Islet precursor cell (in vitro differentiated cells): ENCODE measurements at regions not wholly inside any gene's neighbourhood (a gene's known extent, or its start where the extent isn't known, plus 50 kb on each side); places are given as distances from the start of the nearest gene placed in this dataset.
A peak's percentile ranks its signal among the peaks of the same experiment; 100 is the strongest.
"Not testable (repeated sequence)": the region's sequence is repeated elsewhere in the genome, so short reads cannot be mapped to it uniquely, and the experiment has no call there.

Experiments used
- DNase-seq: peaks from one replicate; pipeline ENCODE4 v3.0.0-alpha.2; 2018

DNA sequence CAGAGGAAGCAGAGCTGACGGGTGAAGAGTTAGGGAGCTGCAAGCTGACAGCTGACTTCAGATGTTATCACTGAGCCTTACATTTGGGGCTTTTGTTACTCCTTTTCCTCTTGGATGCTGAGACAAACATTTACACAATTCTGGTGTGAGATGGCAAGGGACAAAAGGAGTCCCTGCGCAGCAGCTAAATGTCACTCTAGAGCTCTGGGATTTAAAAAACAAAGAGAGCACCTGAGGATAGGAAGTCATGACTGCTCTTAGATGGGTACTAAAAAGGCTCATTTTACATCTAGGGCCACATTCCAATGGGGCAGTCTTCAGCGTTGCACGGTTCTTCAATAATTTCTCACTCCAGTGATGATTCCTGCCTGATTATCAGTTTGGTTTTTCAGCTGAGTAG lies 204.5 kb downstream of the RAB38 start:
- no peak for DNase-seq

- DNase-seq: no peak
Measured at GRCh38 chr11:87967459-87967858, 207.8 kb downstream of the RAB38 start.

- DNase-seq: no peak
Measured at GRCh38 chr11:87966694-87967093, 208.5 kb downstream of the RAB38 start.

DNA sequence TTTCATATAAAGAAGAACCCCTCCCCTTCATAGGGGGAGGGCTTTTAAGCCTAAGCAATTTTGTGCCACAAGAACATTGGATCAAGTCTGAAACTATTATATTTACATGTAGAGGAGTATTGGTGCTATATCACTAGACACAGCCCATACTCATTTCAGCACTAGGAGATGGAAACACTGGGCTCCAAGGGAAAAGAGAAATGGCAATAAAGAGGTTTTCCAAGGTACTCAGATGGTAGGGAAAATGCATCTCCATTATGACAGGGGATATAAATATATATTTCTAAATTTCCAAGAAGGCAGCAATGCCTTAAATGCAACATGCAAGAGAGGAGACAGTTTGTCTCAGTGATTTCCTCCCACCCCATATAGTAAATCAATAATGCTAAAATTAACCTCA lies 209.0 kb downstream of the RAB38 start:
- DNase-seq: no peak

DNA sequence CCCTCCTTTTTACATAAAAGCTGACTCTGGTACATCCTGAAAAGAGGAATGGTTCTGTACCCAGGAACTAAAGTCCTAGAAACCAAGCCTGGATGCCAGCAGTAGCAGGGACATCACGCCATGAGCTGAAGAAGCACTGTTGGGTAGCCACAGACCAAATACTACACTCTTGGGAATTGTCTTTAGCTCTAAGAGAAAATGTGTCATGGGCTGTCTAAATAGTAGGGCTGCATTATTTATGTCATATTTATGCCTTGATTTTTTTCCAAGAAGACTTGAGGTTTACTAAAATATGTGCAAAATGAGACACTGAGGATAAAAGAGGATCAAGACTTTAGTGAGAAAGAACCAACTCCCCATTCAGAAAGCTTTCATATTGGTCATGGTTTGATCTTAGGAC lies 213.6 kb downstream of the RAB38 start:
- DNase-seq: no peak

DNA sequence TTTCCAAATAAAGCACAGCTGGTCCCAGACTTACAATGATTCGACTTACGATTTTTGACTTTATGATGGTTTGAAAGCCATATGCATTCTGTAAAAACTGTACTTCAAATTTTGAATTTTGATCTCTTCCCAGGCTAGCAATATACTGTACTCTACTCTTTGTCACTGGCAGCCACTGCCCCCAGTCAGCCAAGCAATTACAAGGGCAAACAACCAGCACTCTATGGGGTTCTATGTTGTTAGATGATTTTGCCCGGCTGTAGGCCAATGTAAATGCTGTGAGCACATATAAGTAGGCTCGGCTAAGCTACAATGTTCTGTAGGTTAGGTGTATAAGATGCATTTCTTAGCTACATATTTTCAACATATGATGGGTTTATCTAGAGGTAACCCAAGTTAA lies 217.3 kb downstream of the RAB38 start:
- no peak for DNase-seq

DNA sequence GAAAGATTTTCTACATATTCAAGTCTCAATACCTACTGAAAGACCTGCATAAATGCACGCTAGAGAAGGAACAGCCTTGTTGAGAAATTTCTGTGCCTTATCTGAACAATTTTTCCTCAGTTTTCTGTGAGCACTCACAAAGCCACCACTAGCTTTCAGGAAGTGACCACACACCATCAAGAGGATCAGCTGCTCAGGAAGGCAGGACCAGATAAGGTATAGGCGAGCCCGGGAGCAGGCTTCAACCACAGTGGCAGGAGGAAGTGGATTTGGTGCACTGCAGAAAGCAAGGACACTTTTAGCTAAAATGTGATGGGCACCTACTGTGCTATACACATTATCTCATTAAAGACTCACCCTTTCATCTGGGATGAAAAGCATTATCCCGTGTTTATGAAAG lies 220.8 kb downstream of the RAB38 start:
- no peak for DNase-seq

DNA sequence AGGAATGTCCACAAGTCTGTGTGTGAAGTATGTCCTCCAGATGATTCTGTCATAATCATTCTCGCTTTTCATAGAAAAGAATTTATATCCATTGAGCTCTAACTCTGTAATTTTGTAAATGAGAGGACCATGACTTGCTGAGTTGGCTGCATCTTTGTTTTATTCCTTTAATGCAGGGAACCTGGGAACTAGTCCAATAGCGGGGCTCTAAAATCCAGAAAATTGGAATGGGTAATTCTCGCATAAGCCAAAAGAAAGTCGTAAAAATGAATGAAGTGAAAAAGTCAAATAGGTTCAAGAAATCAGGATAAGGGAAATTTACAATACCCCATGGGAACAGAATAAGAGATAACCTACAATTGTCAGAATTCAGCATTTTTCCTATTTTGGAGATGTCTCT lies 232.5 kb downstream of the RAB38 start:
- no peak for DNase-seq

DNA sequence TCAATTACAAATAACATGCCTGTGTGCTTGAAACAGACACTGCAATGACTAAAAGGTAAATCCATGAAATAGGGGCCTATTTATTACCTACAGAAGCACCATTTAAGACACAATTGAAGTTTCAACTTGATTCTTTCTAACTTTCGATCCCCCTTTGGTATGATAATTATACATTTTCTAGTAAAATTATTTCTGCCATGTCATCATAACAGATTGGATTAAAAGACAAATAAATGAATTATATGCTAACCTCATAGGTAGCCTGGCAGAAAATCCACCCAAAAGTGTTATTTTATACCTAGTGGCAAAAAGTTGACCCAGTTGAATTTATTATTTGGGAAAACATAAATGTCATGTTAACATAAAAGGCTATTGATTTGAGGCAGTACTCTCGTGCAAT lies 241.1 kb downstream of the RAB38 start:
- no peak for DNase-seq

DNA sequence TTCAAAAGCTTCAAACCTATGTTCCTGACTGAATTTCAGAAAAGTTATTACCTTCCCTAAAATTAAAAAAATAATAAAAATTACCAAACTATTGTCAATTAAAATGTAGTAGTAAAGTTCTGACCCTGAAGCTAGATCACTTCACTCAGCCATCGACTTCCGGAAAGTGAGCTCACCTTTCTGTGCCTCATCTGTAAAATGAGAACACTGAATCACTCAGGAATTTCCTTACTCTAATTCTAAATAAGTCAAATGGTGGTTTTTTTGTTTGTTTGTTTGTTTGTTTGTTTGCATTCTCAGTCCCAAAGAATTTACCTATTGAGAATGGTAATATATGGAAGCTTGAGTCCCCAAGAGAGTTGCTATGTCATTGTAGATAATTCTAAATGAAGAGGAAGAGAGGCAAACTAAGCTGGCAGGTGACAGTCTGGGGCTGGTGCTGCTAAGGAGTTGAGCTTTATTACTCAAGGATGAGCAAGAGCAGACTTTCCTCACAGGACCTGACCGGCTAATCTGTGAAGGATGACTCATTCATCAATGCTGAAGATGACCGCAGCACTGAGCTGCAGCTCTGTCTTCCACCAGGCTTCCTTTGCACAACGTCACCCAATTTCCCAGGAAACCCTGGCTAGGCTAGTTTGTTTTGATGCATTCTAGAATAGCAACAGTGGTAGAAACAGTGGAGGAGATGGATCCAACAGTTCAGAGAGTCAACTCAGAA lies 248.8 kb downstream of the RAB38 start:
- peak; percentile 93 for DNase-seq

DNA sequence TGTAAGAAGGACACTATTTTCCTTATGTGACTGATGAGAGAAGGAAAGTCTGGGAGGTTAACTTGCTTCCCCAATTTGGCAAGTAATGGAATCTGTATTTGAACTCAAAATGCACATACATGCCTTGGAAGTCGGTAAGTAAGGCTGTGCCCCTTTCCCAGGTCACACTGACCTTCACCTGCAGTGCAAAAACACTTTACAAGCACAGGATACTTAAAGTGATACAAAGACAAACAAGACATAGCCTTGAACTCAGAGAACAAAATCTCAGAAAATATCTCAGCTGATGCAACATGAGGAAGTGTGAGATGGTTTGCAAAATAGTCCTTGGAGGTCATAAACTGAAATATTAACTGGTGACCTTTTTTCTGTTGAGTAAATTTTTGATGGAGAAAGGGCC lies 251.1 kb downstream of the RAB38 start:
- no peak for DNase-seq

GRCh38 chr11:87917111-87917510 lies 258.1 kb downstream of the RAB38 start:
- no peak for DNase-seq

GRCh38 chr11:87909178-87909577 lies 266.1 kb downstream of the RAB38 start:
- no peak for DNase-seq

DNA sequence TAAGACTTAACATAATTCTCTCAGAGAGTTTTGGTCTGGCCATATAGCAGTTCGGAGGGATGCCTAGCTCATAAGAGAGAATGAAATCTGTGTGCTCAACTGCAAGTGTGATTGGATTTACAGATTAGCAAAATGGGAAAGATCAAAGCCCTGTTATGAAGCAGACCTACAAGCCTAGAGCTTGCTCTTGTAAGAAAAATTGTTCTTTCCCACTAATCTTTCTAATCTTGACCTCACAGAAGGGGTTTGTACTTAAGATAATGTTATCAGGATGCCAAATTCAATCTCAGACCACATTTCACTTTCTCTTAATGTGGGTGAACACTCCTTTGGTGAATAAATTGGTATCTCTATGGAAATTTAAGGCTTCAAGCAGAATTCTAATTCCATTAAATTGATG lies 267.2 kb downstream of the RAB38 start:
- DNase-seq: no peak

DNA sequence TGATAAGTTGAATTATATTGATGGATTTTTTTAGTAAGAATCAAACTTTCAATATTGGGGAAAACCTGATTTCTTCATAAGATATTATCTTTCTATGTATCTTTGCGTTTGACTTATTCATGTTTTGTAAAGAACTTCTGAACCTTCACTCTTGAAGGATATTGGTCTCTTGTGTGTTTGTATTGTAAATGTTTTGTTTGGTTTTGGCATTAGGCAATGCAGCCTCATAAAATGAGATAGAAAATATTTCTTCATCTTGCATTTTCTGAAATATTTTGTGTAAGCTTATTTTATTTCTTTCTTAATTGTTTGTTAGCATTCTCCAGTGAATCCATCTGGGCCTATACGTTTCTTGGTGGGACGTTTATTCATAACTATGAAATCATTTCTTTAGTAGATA lies 271.9 kb downstream of the RAB38 start:
- no peak for DNase-seq

- no peak for DNase-seq
Measured at GRCh38 chr11:87901341-87901740, 273.9 kb downstream of the RAB38 start.

- DNase-seq: no peak
Measured at GRCh38 chr11:87897921-87898320, 277.3 kb downstream of the RAB38 start.

- DNase-seq: no peak
Measured at GRCh38 chr11:87897071-87897470, 278.2 kb downstream of the RAB38 start.

GRCh38 chr11:87894961-87895360 lies 280.3 kb downstream of the RAB38 start:
- DNase-seq: no peak

GRCh38 chr11:87892291-87892690 lies 283.0 kb downstream of the RAB38 start:
- no peak for DNase-seq

DNA sequence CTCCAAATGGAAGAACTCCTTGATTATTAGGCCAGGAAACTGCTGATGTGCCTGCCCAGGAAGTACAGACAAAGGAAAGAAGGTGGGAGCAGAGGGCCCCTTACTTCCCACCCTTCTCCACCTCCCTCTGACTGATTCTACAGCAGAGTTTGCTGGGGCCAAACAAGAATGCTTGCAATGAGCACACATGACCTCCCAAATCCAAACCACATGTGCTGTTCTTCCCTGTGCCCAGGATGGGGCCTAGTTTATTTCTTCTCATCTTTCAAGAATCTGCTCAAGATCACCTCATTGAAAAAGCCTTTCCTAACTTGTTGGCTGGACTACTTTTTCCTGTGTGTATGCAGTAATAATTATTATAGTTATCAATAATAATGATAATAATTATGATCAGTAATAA lies 286.1 kb downstream of the RAB38 start:
- no peak for DNase-seq

GRCh38 chr11:87885084-87885483 lies 290.2 kb downstream of the RAB38 start:
- DNase-seq: not testable (repeated sequence)

GRCh38 chr11:87879118-87879517 lies 296.1 kb downstream of the RAB38 start:
- no peak for DNase-seq

- DNase-seq: no peak
Measured at GRCh38 chr11:87878373-87878825, 296.8 kb downstream of the RAB38 start.

GRCh38 chr11:87871056-87871455 lies 304.2 kb downstream of the RAB38 start:
- DNase-seq: peak; percentile 57
